ENCODE measurements at regions not wholly inside any gene's neighbourhood (a gene's known extent, or its start where the extent isn't known, plus 50 kb on each side); places are given as distances from the start of the nearest gene placed in this dataset.

GRCh38 chr3:87498358-87499080, 222.1 kb upstream of the POU1F1 start:
- no peak for TF ChIP-seq POLR2A (IDR thresholded peaks at IDR 0.05; ENCODE audit: low read depth, low read length)
- no peak for TF ChIP-seq POLR2AphosphoS5 (IDR thresholded peaks at IDR 0.05; ENCODE audit: low read depth, low read length)
